GM18498 (cell line): ENCODE measurements at regions not wholly inside any gene's neighbourhood (a gene's known extent, or its start where the extent isn't known, plus 50 kb on each side); places are given as distances from the start of the nearest gene placed in this dataset.
"Not testable (repeated sequence)": the region's sequence is repeated elsewhere in the genome, so short reads cannot be mapped to it uniquely, and the experiment has no call there.

Experiments used
- ATAC-seq: cut with Tn5 transposase; IDR thresholded peaks from one replicate; pipeline ENCODE4 v1.9.1; 2021; ENCODE audit warnings: mild to moderate bottlenecking, moderate library complexity; ENCODE audit not compliant: unreplicated experiment

DNA sequence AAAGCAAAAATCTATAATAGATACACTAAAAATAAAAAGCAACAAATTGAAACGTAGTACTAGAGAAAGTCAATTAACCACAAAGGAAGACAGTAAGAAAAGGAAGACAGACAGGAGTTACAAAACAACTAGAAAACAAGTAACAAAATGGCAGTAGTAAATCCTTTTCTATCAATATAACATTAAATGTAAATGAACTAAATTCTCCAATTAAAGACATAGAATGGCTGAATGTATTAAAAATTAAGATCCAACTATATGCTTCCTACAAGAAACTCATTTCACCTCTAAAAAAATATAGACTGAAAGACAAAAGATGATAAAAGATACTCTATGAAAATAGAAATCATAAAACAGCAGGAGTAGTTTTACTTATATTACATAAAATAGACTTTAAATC, 79.1 kb downstream of the CTH start:
- ATAC-seq, result no peak

- ATAC-seq, result no peak
Observed at GRCh38 chr1:70495370-70495769, 84.3 kb downstream of the CTH start.

DNA sequence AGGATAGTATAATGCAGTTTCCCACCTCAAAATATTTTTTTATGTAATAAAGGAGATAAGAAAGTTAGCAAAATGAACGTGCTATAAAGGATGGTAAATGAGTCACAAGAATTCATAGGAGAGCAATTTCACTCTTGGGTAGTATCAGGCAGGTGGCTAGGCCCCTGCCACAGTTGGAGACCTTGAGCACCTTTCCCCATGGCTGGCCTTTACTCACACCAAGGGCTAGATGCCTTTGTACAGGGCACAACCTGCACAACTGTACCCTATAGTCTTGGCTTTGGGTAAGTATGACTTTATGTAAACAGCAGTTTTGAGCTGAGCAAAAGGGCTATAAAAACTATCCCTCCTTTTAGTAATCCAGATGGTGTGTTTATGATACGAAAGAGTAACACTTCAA, 85.1 kb downstream of the CTH start:
- ATAC-seq, result no peak

- ATAC-seq, result no peak
Observed at GRCh38 chr1:70497152-70497551, 86.1 kb downstream of the CTH start.

DNA sequence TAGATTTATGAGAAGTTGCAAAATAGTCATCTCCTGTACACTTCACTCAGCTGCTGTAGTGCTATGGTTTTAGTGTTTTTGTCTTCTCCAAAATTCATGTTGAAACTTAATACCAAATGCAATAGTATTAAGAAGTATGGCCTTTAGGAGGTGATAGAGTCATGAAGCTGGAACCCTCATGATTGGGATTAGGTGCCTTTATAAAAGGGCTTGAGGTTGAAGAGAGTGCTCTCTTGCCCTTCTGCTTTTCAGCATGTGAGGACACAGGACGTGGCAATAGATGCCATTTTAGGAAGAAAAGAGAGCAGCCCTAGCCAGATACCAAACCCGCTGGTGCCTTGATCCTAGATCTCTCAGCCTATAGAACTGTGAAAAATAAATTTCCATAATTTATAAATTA, 87.6 kb downstream of the CTH start:
- peak; percentile 34 for ATAC-seq

DNA sequence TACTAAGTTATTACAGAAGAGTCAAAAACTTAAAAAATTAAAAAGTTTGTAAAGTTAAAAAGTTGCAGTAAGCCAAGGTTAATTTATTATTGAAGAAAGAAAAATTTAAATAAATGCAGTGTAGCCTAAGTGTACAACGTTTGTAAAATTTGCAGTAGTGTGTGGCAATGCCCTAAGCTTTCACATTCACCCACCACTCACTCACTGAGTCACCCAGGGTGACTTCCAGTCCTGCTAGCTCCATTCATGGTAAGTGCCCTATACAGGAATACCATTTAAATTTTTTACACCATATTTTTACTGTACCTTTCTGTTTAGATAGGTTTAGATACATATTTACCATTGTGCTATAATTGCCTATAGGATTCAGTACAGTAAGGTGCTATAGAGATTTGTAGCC, 88.6 kb downstream of the CTH start:
- ATAC-seq, result no peak

- no peak for ATAC-seq
Observed at GRCh38 chr1:70503358-70503757, 92.3 kb downstream of the CTH start.

DNA sequence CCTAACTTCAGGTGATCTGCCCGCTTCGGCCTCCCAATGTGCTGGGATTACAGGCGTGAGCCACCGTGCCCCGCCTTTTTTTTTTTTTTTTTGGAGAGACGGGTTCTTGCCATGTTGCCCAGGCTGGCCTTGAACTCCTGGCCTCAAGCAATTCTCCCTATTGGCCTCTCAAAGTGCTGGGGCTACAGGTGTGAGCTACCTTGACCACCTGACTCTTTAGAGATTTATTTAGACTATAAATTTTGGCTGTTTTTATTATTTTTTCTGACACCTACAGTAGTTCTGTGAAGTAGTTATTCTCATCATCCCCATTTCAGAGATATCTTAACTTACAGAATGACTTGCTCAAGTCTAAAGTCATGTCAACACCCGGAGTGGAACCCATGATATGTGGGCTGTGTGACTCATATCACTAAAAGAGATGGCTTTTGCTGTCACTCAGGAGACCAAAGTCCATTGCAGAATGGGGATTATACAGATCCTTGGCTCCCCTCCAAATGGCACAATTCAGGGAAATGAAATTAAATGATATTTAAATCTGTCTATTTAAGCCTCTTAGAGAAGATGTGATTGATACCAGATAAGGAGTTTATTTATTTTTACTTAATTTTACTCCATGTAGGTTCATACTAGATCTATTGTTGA, 93.2 kb downstream of the CTH start:
- ATAC-seq, result peak; percentile 95

GRCh38 chr1:70504821-70505193, 93.7 kb downstream of the CTH start:
- peak; percentile 28 for ATAC-seq

DNA sequence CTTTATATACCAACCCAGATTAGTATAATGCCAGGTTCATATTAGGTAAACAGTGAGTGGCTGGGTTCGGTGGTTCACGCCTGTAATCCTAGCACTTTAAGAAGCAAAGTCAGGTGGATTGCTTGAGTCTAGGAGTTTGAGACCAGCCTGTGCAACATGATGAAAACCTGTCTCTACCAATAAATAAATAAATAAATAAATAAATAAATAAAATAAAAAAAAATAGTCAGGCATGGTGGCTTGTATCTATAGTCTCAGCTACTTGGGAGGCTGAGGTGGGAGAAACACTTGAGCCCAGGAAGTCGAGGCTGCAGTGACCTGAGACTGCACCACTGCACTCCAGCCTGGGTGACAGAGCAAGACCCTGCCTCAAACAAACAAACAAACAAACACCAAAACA, 96.9 kb downstream of the CTH start:
- not testable (repeated sequence) for ATAC-seq

GRCh38 chr1:70509996-70510876, 99.2 kb downstream of the CTH start:
- peak; percentile 82 for ATAC-seq

DNA sequence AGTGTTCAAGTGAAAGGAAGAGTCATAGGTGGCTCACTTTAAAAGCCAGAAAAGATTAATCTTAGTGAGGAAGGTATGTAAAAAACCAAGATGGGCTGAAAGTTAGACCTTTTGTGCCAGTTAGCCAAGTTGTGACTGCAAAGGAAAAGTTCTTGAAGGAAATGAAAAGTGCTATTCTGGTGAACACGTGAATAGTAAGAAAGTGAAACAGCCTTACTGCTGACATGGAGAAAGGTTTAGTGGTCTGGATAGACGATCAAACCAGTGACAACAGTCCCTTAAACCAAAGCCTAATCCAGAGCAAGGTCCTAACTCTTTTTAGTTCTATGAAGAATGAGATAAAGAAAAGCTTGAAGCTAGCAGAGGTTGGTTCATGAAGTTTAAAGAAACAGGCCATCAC, 106.4 kb downstream of the CTH start:
- peak; percentile 80 for ATAC-seq

DNA sequence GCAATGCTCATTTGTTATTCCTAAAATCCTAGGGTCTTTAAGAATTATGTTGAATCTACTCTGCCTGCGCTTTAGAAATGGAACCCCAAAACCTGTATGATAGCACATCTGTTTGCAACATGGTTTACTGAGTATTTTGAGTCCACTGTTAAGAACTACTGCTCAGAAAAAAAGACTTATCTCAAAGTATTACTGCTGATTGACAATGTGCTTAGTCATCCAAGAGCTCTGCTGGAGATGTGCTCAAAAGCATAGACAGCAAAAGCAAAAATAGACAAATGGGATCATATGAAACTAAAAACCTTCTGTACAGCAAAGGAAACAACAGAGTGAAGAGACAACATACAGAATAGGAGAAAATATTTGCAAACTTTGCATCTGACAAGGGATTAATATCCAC, 107.0 kb downstream of the CTH start:
- peak; percentile 26 for ATAC-seq

- peak; percentile 89 for ATAC-seq
Observed at GRCh38 chr1:70528590-70529333, 117.7 kb downstream of the CTH start.

GRCh38 chr1:70536708-70537366, 125.8 kb downstream of the CTH start:
- no peak for ATAC-seq

GRCh38 chr1:70537788-70538187, 126.7 kb downstream of the CTH start:
- no peak for ATAC-seq

GRCh38 chr1:70542030-70542429, 131.0 kb downstream of the CTH start:
- ATAC-seq, result no peak

DNA sequence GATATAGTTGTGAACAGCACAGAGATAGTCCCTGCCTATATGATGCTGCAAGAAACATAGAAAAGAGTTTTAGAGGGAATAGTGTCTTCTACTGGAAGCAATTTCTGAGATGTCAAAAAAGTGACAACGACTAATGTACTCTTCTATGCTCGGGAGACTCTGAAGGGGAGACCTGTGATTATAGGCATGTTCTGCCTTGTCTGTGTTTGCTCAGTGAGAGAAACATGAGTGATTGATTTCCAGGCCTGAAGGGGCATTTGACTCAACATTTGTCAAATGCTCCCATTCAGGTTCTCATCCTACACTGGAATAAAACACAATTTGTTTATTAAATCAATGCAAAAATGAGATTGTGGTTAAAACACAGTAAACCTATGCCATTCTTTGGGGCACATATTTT, 131.8 kb downstream of the CTH start:
- ATAC-seq, result no peak

DNA sequence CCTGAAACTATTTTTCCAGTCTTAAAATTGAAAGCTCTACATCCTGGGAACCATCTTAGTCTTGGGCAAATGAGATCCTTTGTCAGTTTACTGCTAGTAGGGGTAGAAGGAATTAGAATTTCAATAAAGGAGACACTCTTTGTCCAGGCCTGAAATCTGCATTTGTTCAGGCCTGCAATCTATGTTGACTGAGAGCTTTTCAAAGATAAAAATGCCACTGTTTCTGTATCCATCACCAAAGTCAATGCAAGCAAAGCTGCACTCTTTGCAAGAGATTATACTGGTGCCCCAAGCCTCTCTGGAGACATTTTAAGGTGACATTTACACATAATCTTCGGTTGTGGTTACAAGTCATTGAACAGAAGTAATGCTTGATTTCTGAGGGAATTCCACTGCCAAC, 135.7 kb downstream of the CTH start:
- no peak for ATAC-seq

DNA sequence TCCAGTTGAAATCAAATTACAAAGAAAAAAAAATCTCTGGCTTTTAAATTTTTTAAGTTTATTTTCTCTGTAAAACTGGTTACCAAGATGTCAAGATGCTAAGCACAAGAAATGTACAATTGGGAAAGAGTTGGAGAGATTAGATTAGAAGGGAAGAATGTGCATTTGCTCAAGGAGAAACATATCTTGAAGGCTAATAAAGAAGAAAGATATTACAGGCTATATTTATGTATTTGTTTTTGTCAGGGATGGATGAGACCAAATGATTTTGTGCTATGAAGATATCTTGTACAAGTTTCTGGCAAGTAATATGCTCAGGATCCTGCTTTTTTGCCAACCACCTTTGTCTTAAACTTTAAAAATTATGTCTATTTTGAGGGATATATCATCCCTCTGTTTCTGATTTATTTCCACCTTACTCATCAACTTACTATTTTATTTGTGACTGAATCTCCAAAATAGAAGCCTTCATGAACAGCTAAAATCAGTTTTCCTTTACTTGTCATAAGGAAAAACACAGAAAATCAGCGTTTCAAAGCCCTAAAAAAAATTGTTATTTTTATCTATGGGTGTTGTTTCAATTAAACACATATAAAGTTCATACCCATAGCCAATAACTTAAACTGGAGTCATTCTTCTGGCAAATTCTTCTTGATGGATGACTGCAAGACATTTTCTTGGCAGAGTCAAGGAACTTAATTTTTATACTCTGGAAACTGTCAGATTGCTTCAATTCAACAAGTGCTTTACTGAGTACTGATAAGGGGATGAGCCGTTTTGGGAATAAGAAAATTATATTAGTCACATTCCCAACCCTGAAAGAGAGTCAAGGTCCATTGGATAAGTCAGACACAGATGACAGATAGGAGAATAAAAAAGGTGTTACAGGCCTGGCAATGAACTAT, 141.8 kb downstream of the CTH start:
- ATAC-seq, result no peak
